ENCODE measurements at regions not wholly inside any gene's neighbourhood (a gene's known extent, or its start where the extent isn't known, plus 50 kb on each side); places are given as distances from the start of the nearest gene placed in this dataset.

DNA sequence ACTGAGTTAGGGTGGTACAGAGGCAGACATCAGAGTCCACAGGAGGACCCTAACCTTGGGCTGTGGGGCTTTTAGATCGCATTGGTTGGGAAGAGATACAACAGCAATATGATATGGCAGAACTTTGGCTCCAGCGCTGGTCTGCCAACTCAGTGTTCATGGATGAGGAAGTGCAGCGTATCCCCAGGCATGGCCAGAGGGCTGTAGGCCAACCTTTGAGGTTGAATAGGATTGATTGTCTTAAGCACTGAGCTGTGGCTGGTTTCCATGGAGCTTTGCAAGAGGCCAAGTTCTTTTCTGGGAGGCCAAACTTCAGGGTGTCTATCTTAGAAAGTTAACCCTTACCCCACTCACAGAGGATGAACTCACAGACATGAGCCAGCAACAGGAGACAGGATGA is 144.1 kb upstream of the TMTC4 start (continued):
- TF ChIP-seq ZNF660 (CRISPR knock-in tag; IDR thresholded peaks at IDR 0.05; ENCODE audit: borderline replicate concordance, low read depth): no peak
- TF ChIP-seq ZNF704 (CRISPR knock-in tag; IDR thresholded peaks at IDR 0.05; ENCODE audit: borderline replicate concordance): no peak
- no peak for TF ChIP-seq ZNF263 (CRISPR knock-in tag; IDR thresholded peaks at IDR 0.05)

GRCh38 chr13:100817928-100818327 is 143.3 kb upstream of the TMTC4 start:
- no peak for DNase-seq (ENCODE audit: low spot score)
- no peak for FAIRE-seq
- no TSS peak for BruUV-seq (replicated peaks)

More at GRCh38 chr13:100817928-100818327, 143.3 kb upstream of the TMTC4 start:
- H2AFZ ChIP-seq (ENCODE audit: low read length): no peak overlapping the region
- intact Hi-C loops (cut with micrococcal nuclease; ENCODE audit: unreplicated experiment): no loop called here
- H3K27me3 ChIP-seq (ENCODE audit: control insufficient read depth in 1 of 2, insufficient read depth in 2 of 2, low read length in 2 of 2): no peaks in the 10 kb centered on the region; a peak in 1 of 5 replicates
- no peaks in the 10 kb centered on the region for H3K9me3 ChIP-seq (ENCODE audit: low read length)
- H3K36me3 ChIP-seq (replicated peaks in 1 of 2; ENCODE audit: control insufficient read depth in 1 of 2, insufficient read depth in 2 of 2, low read length in 2 of 2): no peaks in the 10 kb centered on the region
- H3K79me2 ChIP-seq (ENCODE audit: insufficient read depth, low read length): no peaks in the 10 kb centered on the region
- CTCF ChIA-PET (ENCODE audit: low intra/inter-chr PET ratio, low total read pairs): no interaction called here
- no peak overlapping the region for H3K27ac ChIP-seq (ENCODE audit: extremely low read length, insufficient read depth, low read length)
- no peak for ATAC-seq
- in situ Hi-C loops (cut with HindIII; ENCODE audit: extremely low pct_ligation_motif_present, low pct_unique_long_range_greater_than_20kb): no loop called here
- no peak overlapping the region for H3K9ac ChIP-seq (ENCODE audit: insufficient read depth, low read depth, low read length)
- POLR2A ChIA-PET: no interaction called here
- no peaks in the 10 kb centered on the region for H3K4me1 ChIP-seq (ENCODE audit: insufficient read depth, low read length)
- TF ChIP-seq ESRRA (CRISPR knock-in tag; IDR thresholded peaks at IDR 0.05; ENCODE audit: low read depth) (no peak), PRMT3 (CRISPR knock-in tag; IDR thresholded peaks at IDR 0.05; ENCODE audit: borderline replicate concordance, low read depth) (no peak), SMC3 (IDR thresholded peaks at IDR 0.05; ENCODE audit: low read length) (no peak), ZNF124 (CRISPR knock-in tag; IDR thresholded peaks at IDR 0.05) (no peak), FOXM1 (CRISPR knock-in tag; IDR thresholded peaks at IDR 0.05) (no peak), ZNF207 (IDR thresholded peaks at IDR 0.05; ENCODE audit: borderline replicate concordance) (no peak)
- TF ChIP-seq, protein P1, sequence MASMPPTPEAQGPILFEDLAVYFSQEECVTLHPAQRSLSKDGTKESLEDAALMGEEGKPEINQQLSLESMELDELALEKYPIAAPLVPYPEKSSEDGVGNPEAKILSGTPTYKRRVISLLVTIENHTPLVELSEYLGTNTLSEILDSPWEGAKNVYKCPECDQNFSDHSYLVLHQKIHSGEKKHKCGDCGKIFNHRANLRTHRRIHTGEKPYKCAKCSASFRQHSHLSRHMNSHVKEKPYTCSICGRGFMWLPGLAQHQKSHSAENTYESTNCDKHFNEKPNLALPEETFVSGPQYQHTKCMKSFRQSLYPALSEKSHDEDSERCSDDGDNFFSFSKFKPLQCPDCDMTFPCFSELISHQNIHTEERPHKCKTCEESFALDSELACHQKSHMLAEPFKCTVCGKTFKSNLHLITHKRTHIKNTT (CRISPR knock-in tag; IDR thresholded peaks at IDR 0.05): no peak
- no peak overlapping the region for H3K4me2 ChIP-seq (ENCODE audit: low read depth, low read length)
- H4K20me1 ChIP-seq (ENCODE audit: insufficient read depth, low read length): no peaks in the 10 kb centered on the region
- H3K4me3 ChIP-seq (replicated peaks in 1 of 3; ENCODE audit: insufficient read depth in 1 of 3, low read depth in 2 of 3, low read length in 3 of 3): no peak overlapping the region
